A673 (cell line): ENCODE measurements at regions not wholly inside any gene's neighbourhood (a gene's known extent, or its start where the extent isn't known, plus 50 kb on each side); places are given as distances from the start of the nearest gene placed in this dataset.

Experiments used
- EZH2 ChIP-seq: fragments of 200-600 bp; sonication (generic); IDR thresholded peaks from 2 replicates; pipeline ENCODE4 v1.6.1; 2017; ENCODE audit warnings: borderline replicate concordance, low read depth, mild to moderate bottlenecking, mixed read lengths, antibody characterized with exemption, low read length; ENCODE audit not compliant: poor library complexity, severe bottlenecking
- TF ChIP-seq, protein P1 (sequence below): fragments of 300-800, 200-600 bp; sonication (generic); conservative IDR thresholded peaks from 2 replicates; pipeline ENCODE4 v1.5.1; 2017; ENCODE audit warnings: low read depth, mild to moderate bottlenecking, antibody characterized with exemption, low read length, moderate library complexity, mixed read lengths

DNA sequence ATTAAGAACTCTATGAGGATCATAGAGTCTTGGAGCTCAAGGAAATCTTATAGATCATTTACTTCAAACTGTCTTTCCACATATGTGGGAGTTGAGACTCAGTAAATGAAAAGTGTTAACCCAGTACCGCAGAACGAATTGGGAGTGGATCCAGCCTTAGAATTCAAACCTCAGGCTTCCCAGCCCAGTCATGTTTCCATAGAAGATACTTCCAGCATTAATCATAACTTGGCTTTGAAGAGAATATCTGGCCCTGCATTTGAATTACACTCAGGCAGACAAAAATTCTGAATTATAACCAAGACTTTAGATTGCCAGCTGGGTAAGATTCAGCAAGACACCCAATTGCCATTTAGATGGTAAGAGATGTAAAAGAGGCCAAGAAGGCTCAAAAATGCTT lies 972.0 kb downstream of the TUSC7 start:
- TF ChIP-seq, protein P1, sequence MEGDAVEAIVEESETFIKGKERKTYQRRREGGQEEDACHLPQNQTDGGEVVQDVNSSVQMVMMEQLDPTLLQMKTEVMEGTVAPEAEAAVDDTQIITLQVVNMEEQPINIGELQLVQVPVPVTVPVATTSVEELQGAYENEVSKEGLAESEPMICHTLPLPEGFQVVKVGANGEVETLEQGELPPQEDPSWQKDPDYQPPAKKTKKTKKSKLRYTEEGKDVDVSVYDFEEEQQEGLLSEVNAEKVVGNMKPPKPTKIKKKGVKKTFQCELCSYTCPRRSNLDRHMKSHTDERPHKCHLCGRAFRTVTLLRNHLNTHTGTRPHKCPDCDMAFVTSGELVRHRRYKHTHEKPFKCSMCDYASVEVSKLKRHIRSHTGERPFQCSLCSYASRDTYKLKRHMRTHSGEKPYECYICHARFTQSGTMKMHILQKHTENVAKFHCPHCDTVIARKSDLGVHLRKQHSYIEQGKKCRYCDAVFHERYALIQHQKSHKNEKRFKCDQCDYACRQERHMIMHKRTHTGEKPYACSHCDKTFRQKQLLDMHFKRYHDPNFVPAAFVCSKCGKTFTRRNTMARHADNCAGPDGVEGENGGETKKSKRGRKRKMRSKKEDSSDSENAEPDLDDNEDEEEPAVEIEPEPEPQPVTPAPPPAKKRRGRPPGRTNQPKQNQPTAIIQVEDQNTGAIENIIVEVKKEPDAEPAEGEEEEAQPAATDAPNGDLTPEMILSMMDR, result no peak
- TF ChIP-seq EZH2, result no peak
